ENCODE measurements at regions not wholly inside any gene's neighbourhood (a gene's known extent, or its start where the extent isn't known, plus 50 kb on each side); places are given as distances from the start of the nearest gene placed in this dataset.
A peak's percentile ranks its signal among the peaks of the same experiment; 100 is the strongest.

DNA sequence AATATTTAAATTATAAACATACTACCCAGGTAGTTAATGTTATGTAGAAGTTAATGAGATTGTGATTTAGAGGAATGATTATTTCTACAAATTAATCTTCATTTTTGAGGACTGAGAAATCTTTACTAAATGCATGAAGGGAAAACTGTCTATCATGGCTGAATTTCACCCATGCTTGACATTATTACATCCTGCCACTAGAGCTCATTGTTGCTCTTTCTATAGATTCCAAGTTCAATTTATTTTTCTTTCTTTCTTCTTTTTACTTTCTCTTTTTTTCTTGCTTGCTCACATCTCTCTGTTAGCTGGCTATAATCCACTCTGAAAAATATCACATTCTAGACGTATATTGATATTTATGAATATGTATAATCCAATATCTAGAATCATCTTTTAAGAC lies 505.0 kb upstream of the KLHL1 start:
- TF ChIP-seq, protein P1, sequence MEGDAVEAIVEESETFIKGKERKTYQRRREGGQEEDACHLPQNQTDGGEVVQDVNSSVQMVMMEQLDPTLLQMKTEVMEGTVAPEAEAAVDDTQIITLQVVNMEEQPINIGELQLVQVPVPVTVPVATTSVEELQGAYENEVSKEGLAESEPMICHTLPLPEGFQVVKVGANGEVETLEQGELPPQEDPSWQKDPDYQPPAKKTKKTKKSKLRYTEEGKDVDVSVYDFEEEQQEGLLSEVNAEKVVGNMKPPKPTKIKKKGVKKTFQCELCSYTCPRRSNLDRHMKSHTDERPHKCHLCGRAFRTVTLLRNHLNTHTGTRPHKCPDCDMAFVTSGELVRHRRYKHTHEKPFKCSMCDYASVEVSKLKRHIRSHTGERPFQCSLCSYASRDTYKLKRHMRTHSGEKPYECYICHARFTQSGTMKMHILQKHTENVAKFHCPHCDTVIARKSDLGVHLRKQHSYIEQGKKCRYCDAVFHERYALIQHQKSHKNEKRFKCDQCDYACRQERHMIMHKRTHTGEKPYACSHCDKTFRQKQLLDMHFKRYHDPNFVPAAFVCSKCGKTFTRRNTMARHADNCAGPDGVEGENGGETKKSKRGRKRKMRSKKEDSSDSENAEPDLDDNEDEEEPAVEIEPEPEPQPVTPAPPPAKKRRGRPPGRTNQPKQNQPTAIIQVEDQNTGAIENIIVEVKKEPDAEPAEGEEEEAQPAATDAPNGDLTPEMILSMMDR (conservative IDR thresholded peaks at IDR 0.05) = peak; percentile 45; the same call in 1 of the 2 replicates
- no peak for TF ChIP-seq EZH2 (IDR thresholded peaks at IDR 0.05; ENCODE audit: low read depth)

Measured in PC-9 (cell line).